ENCODE measurements at regions not wholly inside any gene's neighbourhood (a gene's known extent, or its start where the extent isn't known, plus 50 kb on each side); places are given as distances from the start of the nearest gene placed in this dataset.
"Not testable (repeated sequence)": the region's sequence is repeated elsewhere in the genome, so short reads cannot be mapped to it uniquely, and the experiment has no call there.

GRCh38 chr15:30688684-30689083 lies 62.8 kb downstream of the ARHGAP11B start:
- CTCF ChIA-PET, H3K9me3 Mint-ChIP-seq, H3K4me1 Mint-ChIP-seq, H3K27ac Mint-ChIP-seq, H3K27me3 Mint-ChIP-seq, DNase-seq, H3K4me3 Mint-ChIP-seq: not testable (repeated sequence)
- peaks cover 22% of the 10 kb centered on the region for H3K36me3 Mint-ChIP-seq

- H3K36me3 Mint-ChIP-seq: peaks cover 23% of the 10 kb centered on the region
- DNase-seq, CTCF ChIA-PET, H3K9me3 Mint-ChIP-seq, H3K27me3 Mint-ChIP-seq, H3K27ac Mint-ChIP-seq, H3K4me3 Mint-ChIP-seq, H3K4me1 Mint-ChIP-seq: not testable (repeated sequence)
Observed at GRCh38 chr15:30690153-30690552, 64.2 kb downstream of the ARHGAP11B start.

GRCh38 chr15:30695811-30696210 lies 69.9 kb downstream of the ARHGAP11B start:
- H3K4me1 Mint-ChIP-seq, H3K27me3 Mint-ChIP-seq, CTCF ChIA-PET, H3K36me3 Mint-ChIP-seq, H3K4me3 Mint-ChIP-seq, H3K9me3 Mint-ChIP-seq, H3K27ac Mint-ChIP-seq, DNase-seq: not testable (repeated sequence)

GRCh38 chr15:30696439-30697314 lies 70.7 kb downstream of the ARHGAP11B start:
- H3K36me3 Mint-ChIP-seq: peaks cover 11% of the 10 kb centered on the region
- H3K4me3 Mint-ChIP-seq, H3K27me3 Mint-ChIP-seq, CTCF ChIA-PET, DNase-seq, H3K9me3 Mint-ChIP-seq, H3K4me1 Mint-ChIP-seq: not testable (repeated sequence)
- H3K27ac Mint-ChIP-seq: peak overlapping the region; percentile 73

- H3K9me3 Mint-ChIP-seq, H3K27me3 Mint-ChIP-seq, H3K4me1 Mint-ChIP-seq, H3K4me3 Mint-ChIP-seq, H3K36me3 Mint-ChIP-seq, DNase-seq, H3K27ac Mint-ChIP-seq, CTCF ChIA-PET: not testable (repeated sequence)
Observed at GRCh38 chr15:30697315-30697685, 71.4 kb downstream of the ARHGAP11B start.

GRCh38 chr15:30700006-30700597 lies 74.2 kb downstream of the ARHGAP11B start:
- H3K27ac Mint-ChIP-seq, H3K27me3 Mint-ChIP-seq, H3K4me3 Mint-ChIP-seq, CTCF ChIA-PET, H3K4me1 Mint-ChIP-seq, H3K36me3 Mint-ChIP-seq, DNase-seq, H3K9me3 Mint-ChIP-seq: not testable (repeated sequence)

- CTCF ChIA-PET, H3K27me3 Mint-ChIP-seq, H3K36me3 Mint-ChIP-seq, H3K9me3 Mint-ChIP-seq, H3K4me1 Mint-ChIP-seq, H3K4me3 Mint-ChIP-seq, DNase-seq, H3K27ac Mint-ChIP-seq: not testable (repeated sequence)
Observed at GRCh38 chr15:30707976-30708685, 82.2 kb downstream of the ARHGAP11B start.

GRCh38 chr15:30708809-30709208 lies 82.9 kb downstream of the ARHGAP11B start:
- H3K4me3 Mint-ChIP-seq, H3K9me3 Mint-ChIP-seq, H3K27ac Mint-ChIP-seq, H3K27me3 Mint-ChIP-seq, DNase-seq, CTCF ChIA-PET, H3K36me3 Mint-ChIP-seq, H3K4me1 Mint-ChIP-seq: not testable (repeated sequence)

- H3K27me3 Mint-ChIP-seq, H3K4me1 Mint-ChIP-seq, H3K4me3 Mint-ChIP-seq, DNase-seq, CTCF ChIA-PET, H3K9me3 Mint-ChIP-seq, H3K27ac Mint-ChIP-seq: not testable (repeated sequence)
- peaks cover 35% of the 10 kb centered on the region for H3K36me3 Mint-ChIP-seq
Observed at GRCh38 chr15:30718038-30718643, 92.2 kb downstream of the ARHGAP11B start.

- H3K9me3 Mint-ChIP-seq, CTCF ChIA-PET, H3K27me3 Mint-ChIP-seq, DNase-seq, H3K4me3 Mint-ChIP-seq: not testable (repeated sequence)
- Mint-ChIP-seq H3K4me1 (peaks cover 10% of the 10 kb centered on the region), H3K36me3 (peaks cover 46% of the 10 kb centered on the region), H3K27ac (peak overlapping the region; percentile 20)
Observed at GRCh38 chr15:30719363-30719762, 93.4 kb downstream of the ARHGAP11B start.

- H3K4me3 Mint-ChIP-seq, H3K9me3 Mint-ChIP-seq, DNase-seq, CTCF ChIA-PET, H3K27me3 Mint-ChIP-seq, H3K27ac Mint-ChIP-seq: not testable (repeated sequence)
- Mint-ChIP-seq H3K4me1 (peaks cover 10% of the 10 kb centered on the region), H3K36me3 (peaks cover 52% of the 10 kb centered on the region)
Observed at GRCh38 chr15:30720825-30721224, 94.9 kb downstream of the ARHGAP11B start.

- H3K27ac Mint-ChIP-seq, CTCF ChIA-PET, H3K27me3 Mint-ChIP-seq, DNase-seq, H3K9me3 Mint-ChIP-seq, H3K4me3 Mint-ChIP-seq: not testable (repeated sequence)
- H3K4me1 Mint-ChIP-seq: peaks cover 10% of the 10 kb centered on the region
- H3K36me3 Mint-ChIP-seq: peaks cover 58% of the 10 kb centered on the region
Observed at GRCh38 chr15:30721529-30721928, 95.6 kb downstream of the ARHGAP11B start.

GRCh38 chr15:30723540-30724175 lies 97.7 kb downstream of the ARHGAP11B start:
- H3K4me3 Mint-ChIP-seq, CTCF ChIA-PET, H3K9me3 Mint-ChIP-seq, H3K27ac Mint-ChIP-seq, DNase-seq, H3K27me3 Mint-ChIP-seq: not testable (repeated sequence)
- H3K4me1 Mint-ChIP-seq: peaks cover 10% of the 10 kb centered on the region
- H3K36me3 Mint-ChIP-seq: peaks cover 61% of the 10 kb centered on the region

- CTCF ChIA-PET, H3K4me3 Mint-ChIP-seq, H3K27me3 Mint-ChIP-seq, H3K9me3 Mint-ChIP-seq, H3K27ac Mint-ChIP-seq, DNase-seq, H3K4me1 Mint-ChIP-seq: not testable (repeated sequence)
- peaks cover 67% of the 10 kb centered on the region for H3K36me3 Mint-ChIP-seq
Observed at GRCh38 chr15:30729880-30730590, 104.1 kb downstream of the ARHGAP11B start.
